HPDE6-E6E7 (cell line): ENCODE measurements at regions not wholly inside any gene's neighbourhood (a gene's known extent, or its start where the extent isn't known, plus 50 kb on each side); places are given as distances from the start of the nearest gene placed in this dataset.

Source experiments
- DNase-seq: peaks from one replicate; pipeline ENCODE4 v3.0.0; 2011; ENCODE audit warnings: missing footprints; ENCODE audit errors: extremely low spot score

DNA sequence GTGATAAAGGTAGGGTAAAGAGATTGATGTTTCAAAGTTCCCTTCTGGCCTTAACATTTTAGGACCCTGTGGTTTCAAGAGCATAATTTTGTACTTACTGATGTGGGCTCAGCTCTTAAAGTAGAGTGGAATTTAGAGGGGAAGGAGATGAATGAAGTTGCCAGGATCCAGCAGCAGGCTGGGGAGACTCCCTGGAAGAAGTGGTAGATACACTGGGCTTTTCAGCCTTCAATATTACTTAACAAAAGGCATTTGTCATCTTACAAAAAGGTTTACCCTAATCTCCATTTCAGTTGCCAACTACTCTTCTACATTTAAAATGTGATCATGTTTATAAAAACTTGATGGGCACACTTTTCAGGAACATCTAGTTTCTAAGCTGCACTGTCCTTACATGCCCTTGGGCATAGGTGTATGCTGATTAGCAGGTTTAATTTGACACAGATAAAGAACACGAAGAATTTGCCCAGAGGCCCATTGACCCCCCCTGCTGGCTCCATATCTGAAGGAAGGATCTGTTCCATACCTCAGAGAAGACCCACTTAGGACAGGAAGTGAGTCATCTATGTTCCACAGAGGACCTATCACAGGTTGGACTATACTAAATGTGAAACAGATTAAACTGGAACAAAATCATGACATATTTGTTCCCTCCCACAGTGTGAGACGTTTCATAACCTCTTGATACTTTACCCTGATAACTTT is 93.0 kb upstream of the LPP start:
- DNase-seq, result peak; percentile 44

DNA sequence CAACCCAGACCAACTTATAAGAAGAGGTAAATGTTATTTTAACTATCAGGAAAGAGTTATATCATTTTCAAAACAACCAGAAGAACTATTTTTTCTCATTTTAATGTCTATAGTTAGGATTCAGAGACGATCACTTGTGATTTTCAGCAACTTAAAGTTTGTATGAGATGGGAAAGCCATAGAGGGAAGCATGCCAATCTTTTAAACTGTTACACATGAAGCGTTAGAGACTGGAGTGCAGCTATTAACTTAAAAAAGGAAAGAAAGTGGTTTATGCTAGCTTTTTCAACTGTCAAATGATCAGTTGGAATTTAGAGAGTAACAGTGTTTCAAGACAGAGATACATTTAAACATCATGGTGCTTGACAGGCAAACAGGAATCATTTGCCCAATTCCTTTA is 91.7 kb upstream of the LPP start:
- DNase-seq, result no peak

DNA sequence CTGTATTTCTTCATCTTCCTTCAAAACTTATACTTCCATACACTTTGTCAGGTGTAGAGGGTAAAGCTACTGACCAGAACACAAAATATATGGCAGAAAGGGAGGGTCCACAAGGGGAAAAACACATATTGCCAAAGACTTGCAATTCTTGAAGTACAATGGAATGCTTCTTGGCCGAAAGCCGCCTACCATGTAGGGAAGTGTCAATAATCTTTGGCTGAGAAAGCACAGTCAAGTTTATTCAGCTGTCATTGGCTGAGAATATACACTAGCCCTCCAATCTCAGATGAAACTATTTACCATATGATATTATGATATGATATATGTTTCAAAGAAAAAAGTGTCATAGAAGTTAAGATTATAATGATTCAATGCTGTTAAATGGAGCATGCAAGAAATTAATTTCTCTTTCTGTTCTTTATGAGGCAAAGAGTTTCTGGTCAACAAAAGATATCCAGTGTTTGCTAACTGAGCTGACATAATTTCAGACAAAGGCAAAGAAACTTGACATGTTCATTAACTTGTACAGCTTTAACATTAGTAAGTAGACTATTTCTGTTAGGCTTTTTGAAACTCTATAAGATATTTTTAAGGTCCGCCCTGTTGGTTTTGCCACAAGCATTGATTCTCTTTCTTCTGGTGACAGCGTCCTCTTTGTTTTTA is 89.0 kb upstream of the LPP start:
- no peak for DNase-seq

DNA sequence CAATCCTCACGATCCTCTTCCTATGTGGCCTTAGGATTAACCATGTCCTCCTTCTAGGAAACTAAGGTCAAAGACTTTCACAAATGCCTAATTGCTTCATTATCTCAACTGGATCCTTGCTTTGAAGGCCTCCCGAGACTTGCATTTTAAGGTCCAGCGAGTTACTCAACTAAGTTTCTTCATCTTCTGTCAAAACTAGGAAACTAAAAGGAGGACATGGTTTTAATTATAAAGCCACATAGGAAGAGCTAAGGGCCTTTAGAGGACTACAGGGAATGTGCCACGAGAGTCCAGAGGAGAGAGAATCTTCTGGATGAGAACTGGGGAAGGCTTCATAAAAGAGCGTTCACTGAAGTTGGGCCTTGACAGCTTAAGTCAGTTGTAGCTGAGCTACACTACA is 87.8 kb upstream of the LPP start:
- DNase-seq, result no peak

DNA sequence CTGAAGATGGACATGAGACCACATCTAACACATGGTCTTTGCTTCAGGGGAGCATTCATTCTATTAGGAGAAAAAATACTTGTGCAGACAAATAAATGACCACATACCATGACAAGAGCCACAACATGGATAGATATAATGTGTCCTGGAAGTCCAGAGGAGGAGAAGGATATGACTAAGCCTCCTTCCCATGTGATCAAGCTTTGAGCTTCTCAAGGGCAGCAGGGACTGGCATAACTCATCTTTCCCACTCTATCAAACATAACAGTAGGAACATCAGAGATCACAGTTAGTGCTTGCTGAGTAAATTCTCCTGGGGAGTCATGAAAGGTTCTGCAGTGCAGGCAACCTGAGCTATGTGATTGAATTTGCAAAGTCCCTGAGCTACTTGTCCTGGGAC is 86.0 kb upstream of the LPP start:
- DNase-seq, result no peak

DNA sequence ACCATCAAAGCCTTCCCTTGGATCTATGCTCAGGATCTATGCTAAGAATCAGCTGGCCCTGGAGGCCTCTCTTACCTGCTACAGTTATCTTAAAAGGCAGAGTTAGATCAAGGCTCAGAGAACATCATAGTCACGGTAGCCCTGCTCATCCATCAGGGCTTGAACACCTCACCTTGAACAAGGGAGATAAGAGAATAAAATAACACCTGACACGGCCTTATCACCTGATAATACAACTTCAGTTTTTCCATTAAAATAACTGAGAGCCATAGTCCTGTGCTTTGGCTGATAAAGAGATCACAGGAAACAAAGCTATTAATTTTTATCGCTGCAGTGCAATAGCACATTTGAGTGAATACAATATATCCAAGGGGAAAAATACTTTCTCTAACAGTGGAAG is 85.6 kb upstream of the LPP start:
- DNase-seq, result no peak

DNA sequence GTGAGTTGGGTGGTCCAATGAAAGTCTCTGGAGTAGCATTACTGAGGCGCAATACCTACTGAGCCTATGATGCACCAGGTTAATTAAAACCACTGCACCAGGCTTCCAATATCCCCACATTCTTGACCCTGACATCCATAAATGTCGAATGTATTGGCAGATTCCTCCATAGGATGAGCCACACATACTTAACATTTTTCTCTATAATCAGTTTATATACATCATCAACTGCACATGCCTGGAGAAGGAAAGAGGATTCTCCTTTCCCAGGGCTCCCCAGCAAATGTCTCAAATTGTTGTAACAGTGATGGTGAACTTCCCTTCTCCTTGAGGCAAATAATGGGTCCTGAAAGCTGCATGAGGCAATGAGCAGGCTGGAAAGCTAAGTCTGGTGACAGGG is 82.3 kb upstream of the LPP start:
- DNase-seq, result no peak

DNA sequence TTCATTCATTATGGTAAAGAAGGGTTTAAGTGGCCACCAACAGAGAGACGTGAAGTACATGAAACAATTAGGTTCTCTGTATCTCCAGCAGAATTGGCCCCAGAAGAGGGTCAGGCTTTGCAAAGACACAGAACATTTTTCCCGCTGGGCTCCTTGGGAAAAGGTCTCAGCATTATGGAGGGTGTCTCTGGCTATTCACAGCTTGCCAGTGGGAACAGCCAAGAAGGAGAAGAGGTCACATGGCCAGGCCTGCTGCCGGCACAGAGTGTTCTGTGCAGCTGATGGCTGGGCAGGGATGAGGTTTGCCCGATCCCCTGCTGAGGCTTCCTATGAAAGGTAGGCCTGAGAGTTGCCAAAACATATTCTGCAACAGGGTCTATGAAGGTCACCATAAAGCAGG is 77.8 kb upstream of the LPP start:
- DNase-seq, result no peak

DNA sequence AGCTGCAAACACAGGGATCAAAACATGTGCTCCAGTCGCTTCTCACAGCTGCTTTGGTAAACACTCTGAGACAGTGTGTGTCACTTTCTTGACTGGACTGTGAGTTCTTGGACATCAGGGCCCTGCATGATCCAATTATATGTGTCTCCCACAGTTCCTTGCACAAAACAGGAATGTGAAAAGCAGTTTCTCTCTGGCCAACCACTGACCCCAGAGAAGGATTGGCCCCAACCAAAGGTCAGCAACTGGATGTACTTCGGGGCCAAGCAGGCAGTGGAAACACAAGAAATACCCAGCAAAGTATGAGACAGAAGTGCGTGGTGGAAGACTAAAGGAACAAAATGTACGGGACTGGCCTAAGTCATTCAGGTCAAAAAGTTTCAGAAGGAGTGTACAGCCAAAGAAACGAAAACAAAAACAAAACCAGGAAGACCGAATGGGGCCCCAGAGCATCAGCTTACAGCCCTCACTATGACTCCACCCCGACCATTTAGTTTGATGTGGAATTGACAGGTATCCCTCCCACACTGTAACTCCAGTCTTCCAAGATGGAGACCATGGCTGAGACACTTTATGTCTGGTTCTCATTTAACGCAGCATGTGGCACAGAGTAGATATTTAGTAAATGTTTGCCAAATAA is 76.7 kb upstream of the LPP start:
- DNase-seq, result no peak

DNA sequence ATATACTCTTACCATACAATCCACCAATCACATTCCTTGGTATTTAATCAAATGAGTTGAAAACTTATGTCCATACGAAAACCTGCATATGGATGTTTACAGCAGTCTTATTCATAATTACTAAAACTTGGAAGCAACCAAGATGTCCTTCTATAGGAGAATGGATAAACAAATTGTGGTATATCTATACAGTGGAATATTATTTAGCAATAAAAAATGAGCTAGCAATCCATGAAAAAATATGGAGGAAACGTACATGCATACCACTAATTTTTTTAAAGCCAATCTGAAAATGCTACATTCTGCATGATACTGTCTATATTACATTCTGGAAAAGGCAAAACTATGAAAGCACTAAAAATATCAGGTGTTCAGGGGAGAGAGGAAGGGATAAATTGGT is 73.9 kb upstream of the LPP start:
- no peak for DNase-seq

DNA sequence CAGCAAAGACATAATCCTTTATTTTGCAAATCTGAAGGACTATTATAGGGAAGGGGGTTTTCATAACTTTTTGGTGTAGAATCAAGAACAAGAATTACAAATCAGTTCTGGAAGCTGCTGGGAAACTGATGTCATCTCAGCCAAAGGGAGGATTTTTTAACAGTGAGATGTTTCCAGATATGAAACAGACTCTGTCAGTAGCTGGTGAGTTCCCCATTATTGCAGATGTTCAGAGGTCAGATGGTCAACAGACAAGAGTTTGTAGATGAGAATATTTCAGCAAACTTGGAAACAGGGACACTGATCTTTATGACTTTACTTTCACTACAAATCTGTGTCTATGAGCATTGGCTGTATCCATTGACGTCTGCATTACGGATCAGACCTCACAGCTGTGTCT is 71.9 kb upstream of the LPP start:
- DNase-seq, result no peak

DNA sequence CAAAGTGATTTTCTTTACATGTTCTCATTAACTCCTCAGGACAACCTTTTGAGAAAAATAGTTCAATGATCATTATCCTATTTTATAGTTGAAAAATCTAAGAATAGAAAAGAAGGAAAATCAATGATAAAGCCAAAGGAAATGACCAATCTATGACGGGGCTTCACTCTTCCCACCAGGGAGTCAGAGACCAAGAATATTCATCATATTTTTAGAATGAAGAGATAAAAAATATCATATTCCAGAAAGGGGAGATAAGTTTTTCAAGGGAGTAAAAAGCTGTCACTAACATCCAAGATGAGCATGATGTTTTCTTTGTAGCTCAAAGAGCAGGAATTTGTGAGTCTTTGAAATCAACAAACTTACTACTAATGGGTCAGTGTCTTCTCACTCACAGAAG is 71.5 kb upstream of the LPP start:
- no peak for DNase-seq

DNA sequence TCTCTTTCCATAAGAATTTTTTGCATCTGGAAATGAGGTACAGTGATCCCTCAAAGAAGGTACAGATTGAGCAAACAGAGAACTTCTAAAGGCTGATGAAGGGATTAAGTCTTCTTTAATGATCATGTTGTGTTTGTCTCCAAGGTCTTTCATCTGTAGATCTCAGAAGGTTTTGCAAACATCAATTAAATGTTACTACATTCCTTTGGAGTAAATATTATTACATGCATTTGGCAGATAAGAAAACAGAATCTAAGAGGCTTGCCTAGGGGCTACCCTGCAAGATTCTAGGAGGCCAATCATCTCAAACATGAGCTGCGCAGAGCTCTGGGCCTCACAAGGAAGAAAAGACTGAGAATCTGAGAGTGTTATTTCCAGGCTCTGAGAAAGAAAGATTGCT is 70.9 kb upstream of the LPP start:
- DNase-seq, result no peak

DNA sequence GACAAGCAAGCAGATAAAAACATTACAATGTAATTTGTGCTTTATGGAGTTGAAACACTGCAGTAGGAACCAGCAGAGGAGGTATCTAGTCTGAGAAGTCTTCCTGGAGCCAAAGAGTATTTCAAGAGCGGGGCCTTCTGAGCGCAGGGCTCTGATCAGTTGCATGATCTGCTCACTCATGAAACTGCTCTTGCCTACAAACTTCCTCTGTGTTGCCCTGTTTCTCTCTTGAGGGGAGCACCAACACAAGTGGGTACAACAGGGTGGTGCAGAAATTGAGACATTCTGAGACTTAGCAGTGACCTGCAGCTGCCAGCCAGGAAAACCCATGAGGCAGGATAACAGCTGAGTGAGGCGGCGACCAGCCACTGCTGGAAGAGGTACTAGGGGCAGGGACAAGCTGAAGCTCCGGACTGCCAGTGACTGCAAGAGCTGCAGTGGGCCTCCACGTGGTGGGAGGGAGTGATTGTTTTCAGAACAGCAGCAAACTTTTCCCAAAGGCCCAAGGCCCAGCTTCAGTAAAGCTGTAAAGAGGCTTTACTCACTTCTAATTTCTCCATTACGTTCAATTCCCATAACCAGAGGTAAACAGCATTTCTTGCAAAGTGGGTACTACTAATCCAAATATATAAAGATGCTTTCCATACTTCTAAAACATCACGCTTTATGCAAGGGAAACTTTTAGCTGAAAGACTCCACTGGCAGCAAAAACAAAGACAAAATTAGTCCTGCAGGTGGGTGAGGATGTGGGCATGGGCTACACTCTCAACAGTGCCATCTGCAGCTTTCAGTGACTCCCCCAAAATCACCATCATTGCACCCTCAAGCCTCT is 69.0 kb upstream of the LPP start:
- no peak for DNase-seq

DNA sequence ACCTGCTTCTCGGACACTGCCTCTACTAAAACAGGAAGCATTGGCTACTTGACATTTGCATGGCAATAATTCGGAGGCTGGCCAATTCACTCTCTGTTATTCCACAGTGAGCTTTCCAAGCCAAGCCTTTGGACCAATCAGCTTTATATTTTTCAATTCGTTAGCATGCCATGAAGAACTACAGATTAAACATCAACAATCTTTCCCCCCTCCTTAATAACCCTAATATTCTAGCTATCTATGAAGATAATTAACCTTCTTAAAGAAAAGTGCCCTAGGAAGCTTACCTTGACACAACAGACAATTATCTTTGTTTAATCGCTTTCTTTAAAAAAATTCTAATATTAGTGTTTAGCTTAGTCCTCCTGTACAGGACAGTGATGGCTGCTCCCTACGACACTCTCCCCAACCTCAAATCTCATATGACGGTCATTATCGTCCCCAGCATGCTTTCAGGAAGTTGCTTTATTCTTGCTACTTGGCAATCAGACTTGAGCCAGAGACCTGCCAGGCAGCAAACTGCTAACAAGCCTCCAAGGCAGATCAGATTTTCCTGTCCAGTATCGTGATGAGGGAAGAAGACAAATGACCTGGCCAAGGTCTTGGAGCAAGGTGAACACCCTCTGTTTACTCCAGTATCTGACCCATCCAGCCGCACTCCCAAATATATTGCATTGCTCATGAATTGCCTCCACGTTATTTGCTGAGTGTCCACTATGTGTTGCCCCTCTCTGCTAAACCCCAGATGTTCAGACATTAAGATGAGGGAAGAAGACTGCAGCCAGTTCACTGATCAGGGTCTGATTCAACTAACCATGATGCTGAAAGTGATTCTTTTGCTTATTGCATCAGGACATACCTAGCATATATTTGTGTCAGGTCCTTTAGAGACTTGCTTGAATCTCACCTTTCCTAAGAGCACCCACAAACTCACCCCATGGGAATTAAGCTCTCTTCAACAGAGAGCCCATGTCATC is 68.1 kb upstream of the LPP start:
- no peak for DNase-seq

DNA sequence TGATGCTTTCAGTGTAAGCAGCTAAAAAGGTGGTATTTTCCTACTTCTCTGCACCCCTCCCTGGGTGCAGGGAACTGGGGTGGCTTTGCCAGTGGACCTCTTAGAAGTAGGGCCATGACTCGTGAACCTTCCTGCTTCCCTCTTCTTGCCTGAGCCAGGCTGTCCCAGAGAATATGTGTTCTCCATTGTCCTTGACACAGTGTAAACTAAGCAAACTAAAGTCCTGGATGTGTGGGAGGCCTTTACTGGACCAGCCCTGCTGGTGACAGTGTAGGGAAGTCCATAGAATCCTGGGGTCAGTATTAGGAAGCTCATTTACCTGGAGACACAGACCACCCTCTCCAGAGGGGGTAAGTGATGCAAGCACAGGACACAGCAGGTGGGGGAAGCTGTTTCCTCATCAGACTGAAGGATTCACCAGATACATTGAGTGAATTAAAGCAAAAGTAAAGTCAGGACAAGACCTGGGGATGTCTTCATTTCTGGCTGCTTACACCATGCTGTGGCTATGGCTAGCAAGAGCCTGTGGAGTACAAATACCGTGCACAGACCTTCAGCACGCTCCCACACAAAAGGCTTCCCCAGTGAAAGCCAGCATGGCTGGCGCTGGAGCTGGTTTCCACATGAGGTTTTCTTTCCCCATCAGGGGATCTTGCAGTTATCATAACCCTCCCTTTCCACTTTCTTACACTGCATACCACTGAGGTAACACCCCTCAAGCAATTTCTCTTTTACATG is 64.8 kb upstream of the LPP start:
- DNase-seq, result no peak

DNA sequence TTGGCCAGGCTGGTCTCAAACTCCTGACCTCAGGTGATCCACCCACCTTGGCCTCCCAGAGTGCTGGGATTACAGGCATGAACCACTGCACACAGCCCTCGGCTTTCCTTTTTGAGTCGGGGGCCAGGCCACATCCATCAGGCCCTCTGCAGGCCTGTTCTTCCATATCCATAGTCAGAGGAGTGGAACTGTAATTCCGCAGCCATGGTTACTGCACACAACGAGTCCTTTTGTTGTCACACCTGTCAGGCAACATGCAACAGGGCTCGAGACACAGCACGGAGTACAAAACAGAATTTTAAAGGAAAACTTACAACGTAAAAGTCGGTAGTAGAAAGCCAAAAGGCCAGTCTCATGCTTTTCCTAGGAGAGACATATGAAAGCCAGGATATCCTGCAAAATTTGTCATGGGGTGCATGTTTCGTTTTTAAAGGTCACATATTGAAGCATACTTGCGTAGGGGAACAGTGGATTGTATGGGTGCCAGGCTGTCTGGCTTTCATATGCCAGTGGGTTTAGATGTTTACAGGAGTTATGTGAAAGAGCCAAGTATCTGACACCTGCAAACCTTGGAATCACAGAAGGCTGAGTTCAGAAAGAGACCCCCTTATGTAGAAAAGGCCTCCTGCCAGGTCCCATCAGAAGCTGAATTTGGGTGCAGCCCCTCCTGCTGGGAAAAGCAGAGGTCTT is 63.2 kb upstream of the LPP start:
- DNase-seq, result no peak

DNA sequence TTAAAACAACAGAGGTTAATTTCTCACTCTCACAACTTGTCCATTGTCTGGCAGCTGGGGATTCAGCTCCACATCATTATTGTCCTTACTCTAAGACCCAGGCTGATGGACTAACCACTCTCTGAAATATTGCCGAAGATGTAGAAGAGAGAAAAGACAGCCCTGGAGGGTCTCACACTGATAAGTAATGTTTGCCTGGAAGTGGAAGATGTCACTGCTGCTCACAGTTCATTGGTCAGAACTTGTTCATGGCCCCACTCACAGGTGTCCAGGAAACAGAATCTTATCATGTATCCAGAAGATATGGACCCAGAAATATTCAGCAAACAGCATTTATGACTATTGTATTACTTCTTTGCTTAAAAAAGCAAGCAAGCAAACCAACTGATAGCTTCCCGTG is 62.2 kb upstream of the LPP start:
- no peak for DNase-seq

DNA sequence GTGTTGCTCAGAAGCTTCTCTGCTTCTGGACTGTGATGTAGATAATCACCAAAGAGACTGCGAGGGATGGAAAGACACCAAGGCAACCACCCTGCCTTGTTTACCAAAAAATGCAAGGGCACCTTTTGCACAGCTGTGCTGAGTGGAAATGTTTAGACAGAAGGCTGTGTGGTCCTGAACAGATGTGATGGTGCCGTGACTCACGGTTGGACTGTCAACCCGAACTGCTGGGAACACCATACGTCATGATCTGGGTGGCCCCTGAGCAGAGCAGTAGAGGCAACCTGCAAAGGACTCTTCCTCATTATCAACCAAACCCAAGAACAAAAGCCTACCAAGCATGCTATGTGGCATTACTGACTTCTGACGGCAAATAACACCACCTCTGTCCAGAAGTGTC is 61.3 kb upstream of the LPP start:
- DNase-seq, result no peak

DNA sequence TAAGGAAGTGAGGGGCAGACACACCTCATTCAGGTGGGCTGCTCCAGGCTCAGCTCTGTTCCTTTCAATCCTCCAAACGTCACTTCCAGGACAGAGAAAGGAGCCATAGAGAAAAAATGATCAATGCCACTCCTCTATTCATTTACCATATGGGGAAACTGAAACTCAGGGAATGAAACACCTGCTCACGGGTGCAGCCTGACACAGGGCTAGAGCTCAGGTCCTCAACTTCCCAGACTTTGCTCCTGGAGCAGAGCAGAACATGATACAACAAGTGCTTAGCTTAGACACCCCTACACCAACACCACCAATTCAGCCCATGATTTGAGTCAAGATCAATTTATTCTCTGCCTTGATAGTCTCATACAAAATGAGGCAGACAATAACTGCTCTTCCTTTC is 58.5 kb upstream of the LPP start:
- DNase-seq, result no peak
